Activated gamma-delta T cell treated with Interleukin-2 at 50 U/mL for 16 hours (primary cell): ENCODE measurements at regions not wholly inside any gene's neighbourhood (a gene's known extent, or its start where the extent isn't known, plus 50 kb on each side); places are given as distances from the start of the nearest gene placed in this dataset.

Experiments used
- DNase-seq: peaks from one replicate; pipeline ENCODE4 v3.0.0-alpha.2; 2020

DNA sequence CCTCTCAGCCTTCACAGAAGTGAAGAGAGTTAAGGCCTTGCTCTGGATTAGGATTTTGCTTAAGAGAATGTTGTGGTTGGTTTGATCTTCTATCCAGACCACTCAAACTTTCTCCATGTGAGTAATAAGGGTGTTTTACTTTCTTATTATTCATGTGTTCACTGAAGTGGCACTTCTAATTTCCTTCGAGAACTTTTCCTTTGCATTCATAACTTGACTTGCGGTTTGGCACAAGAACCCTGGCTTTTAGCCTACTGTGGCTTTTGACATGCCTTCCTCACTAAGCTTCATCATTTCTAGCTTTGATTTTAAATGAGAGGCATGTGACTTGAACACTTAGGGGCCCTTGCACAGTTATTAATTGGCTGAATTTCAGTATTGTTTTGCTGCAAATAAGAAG lies 166.1 kb upstream of the OPRM1 start:
- DNase-seq = no peak

DNA sequence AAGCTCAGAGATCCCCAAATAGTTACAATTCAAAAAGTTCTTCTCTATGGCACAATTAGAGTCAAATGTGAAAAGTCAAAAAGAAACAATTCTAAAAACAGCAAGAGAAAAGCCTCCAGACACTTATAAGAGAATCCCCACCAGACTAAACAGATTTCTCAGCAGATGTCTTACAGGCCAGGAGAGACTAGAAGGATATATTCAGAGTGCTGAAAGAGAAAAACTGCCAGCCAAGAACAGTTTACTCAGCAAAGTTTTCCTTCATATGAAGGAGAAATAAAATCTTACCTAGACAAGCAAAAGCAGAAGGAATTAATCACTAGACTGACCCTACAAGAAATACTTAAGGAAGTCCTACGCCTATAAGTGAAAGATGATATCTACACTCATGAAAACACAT lies 176.1 kb upstream of the OPRM1 start:
- no peak for DNase-seq

- no peak for DNase-seq
Observed at GRCh38 chr6:153862139-153862538, 176.9 kb upstream of the OPRM1 start.

GRCh38 chr6:153858529-153858928 lies 180.5 kb upstream of the OPRM1 start:
- no peak for DNase-seq

- no peak for DNase-seq
Observed at GRCh38 chr6:153856929-153857376, 182.1 kb upstream of the OPRM1 start.

GRCh38 chr6:153852481-153852880 lies 186.6 kb upstream of the OPRM1 start:
- no peak for DNase-seq

DNA sequence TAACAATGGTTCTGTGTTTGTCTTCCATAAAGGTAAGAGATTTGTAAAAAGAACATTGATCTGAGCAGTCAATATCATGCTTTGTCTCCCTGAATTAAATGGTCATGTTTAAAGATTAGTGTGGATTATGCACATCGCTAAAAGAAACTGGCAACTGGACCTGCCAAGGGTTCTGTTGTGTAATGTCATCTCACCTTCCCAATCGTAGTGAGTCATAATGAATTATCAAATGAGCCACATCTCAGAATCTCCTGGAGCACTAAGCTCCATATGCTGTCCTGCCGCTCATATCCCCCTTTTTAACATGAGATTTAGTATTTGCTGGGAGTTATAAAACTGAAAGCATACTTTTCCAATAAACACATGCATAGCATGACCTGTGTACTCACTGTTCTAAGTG lies 187.0 kb upstream of the OPRM1 start:
- DNase-seq = no peak

- DNase-seq = no peak
Observed at GRCh38 chr6:153849072-153849779, 189.8 kb upstream of the OPRM1 start.

- no peak for DNase-seq
Observed at GRCh38 chr6:153843420-153843819, 195.6 kb upstream of the OPRM1 start.

DNA sequence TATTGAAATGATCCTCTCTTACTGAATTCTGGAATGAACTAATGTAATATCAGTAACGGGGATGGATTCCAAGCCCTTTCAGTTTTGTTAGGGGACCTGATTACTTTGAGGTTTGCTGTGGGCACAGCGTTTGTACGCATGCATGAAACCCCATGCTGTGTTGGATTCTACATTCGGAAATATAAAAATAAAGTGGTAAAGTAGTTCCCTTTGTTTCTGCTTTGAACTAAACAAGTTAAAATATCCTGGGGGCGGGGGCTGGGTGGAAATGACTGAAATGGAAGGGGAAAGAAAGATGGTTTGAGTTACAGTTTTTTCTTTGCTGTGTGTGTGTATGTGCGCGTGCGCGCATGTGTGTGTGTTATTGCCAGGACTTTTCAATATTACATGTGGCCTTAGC lies 196.5 kb upstream of the OPRM1 start:
- no peak for DNase-seq

DNA sequence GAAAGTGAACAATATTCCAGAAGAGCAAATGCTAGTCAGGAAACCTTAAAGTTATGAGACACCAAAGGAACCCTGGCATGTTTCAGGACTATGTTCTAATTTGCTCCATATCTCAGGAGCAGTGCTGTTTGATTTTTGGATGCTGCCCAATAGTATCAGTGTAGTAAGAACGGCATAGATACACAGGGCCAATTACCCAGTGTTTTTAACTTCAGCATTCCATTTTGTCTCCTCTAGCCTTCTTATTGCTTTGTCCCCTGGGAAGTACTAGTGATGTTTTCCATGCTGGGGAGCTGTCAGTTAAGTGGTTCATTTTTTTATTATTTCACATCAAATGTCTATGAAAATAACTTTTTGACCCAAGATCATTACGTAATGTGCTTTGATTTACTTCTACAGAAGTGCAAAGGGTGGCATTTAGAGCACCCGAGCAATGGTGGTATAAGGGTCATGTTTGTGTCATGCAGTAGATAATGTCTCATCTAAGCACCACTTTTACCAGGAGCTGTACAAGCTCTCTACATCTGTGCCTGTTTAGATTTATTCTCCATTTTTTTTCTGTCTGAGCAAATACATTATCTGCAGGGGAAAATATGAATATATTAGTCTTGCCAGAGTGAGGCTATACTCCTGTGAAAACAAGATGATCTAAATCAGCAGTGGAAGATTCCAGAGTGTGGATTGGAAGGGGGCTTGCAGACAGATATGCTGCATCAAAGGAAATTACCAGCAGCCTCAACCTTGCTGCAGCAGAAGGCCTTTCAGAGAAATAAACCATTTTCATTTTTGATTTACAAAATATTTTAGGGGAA lies 198.8 kb upstream of the OPRM1 start:
- DNase-seq = no peak

DNA sequence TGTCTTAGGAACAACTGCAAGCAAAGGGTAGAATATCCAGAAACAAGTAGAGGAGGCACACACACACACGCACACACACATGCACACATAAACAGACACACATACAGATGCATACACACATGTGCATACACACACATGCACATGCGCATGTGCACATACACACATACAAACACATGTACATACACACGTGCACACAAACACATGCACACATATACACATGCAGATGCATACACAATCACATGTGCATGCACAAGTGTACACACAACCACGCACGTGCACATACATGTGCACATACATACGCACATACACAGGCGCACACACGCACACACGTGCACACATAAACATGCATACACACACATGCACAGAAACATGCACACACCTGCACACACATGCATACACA lies 206.5 kb upstream of the OPRM1 start:
- DNase-seq = no peak

DNA sequence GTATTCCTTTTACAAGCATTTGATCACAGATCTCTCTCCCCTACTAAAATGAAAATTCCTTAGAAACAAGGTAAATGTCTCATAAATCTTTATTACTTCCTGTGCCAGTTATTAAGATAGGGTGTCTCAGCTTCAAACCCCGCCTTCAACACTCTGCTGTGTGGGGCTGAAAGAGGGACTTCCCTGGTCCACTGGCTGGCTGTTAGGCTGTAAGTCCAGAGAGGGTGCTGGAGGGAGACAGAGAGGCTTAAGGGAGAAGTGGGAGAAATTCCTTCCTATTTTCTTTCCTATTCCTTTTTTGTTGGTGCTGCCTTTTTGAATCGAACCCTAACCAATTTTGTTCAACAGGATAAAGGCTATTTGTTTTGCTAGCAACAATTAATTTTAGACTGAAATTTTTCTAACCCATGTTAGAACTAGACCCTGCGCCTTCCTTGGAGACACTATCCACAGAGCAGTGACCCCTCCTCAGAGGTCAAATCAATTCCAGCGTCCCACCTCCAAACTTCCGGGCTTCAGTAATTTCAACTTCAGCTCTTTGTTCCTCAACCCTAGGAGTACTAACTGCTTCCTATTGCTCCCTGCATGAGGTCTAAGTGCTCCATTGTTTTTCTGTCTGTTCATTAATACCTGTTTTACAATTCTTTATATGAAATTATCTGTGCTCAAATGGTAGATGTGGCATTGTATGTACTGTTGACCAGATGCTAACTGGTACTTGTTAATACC lies 207.5 kb upstream of the OPRM1 start:
- no peak for DNase-seq

- no peak for DNase-seq
Observed at GRCh38 chr6:153817173-153817572, 221.9 kb upstream of the OPRM1 start.

- no peak for DNase-seq
Observed at GRCh38 chr6:153816366-153816765, 222.7 kb upstream of the OPRM1 start.

DNA sequence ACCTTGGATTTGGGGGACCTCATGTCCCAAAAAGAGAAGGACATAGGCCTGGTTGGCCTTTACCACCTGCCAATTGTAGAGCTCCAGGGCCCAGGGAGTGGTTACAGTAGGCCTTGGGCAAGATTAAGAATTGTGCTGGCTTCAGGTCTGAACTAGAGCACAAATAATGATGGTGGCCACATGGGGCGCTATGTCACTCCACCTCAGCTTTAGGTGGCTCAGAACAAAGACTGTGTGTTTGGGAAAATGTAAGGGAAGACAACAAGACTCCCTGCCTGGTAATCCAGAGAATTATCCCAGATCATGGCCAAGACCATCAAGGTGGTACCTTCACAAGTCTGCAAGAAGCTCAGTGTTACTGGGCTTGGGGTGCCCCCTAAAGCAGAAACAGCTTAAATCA lies 224.9 kb upstream of the OPRM1 start:
- DNase-seq = no peak

DNA sequence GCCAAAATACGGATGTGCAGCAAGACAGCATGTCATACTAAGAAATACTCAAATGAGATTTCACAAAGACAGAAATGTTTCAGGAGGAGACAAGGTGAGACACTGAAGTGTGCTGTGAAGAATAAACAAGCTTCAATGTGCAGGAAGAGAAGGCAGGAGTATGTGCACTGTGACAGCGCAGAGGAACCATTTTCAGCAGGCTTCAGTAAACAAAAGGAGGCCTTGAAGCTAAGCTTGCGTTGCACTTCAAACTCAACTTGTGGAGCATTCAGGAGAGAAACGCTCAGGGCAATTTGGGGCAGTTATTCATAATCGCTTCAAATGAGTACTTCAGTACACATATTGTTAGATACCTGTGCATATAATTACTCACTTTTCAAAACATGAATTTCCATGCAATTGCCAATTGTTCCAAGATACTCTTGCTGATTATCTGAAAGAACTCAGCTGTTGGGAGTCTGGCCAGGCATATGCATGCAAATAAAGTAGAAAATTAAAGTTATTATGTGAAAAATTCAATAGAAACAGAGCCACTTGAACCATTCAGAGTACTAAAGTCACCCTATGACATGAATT lies 234.2 kb upstream of the OPRM1 start:
- no peak for DNase-seq

DNA sequence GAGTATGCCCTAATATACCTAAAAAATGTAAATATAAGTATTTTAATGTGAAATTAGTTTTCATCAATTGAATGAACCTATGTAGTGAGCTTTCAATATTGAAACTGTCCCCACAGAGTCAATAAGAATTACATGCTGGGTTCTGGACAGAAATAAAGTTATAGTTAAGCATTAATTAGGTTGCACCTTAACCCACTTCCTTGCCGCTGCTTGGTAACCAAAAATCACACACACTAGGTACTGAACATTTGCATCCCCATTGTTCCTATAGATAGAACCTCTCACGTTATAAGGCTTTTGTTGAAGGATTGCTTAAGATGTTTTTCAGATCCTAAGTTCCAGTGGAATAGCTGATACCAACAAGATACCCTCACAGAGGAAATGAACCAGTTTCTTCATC lies 237.1 kb upstream of the OPRM1 start:
- no peak for DNase-seq

DNA sequence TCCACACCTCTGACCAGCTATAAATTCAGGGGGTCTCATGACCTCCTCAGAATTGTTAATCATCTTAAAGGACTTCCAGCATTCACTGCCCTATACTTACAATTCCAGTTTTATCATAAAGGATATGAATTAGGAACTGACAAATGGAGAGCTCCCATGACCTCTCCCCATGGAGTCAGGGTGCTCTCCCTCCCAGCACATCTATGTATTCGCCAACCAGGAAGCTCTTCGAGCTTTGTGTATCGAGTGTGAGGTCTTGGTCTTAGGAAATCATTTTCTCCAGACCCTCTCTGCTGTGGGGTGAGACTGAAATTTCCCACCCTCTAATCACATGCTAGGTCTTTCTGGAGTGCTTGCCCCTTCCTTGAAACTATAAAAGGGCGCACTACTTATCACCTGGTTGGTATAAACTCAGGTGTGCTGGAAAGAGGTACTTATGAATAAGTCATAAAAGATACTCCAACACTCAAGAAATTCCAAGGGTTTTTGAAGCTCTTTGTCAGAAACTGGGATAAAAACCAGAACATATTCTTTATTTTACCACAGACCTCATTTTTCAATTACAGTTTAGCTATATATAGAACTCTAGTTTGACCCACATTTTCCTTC lies 238.4 kb upstream of the OPRM1 start:
- DNase-seq = no peak

GRCh38 chr6:153790876-153791473 lies 248.1 kb upstream of the OPRM1 start:
- DNase-seq = no peak

- no peak for DNase-seq
Observed at GRCh38 chr6:153790048-153790447, 249.0 kb upstream of the OPRM1 start.

DNA sequence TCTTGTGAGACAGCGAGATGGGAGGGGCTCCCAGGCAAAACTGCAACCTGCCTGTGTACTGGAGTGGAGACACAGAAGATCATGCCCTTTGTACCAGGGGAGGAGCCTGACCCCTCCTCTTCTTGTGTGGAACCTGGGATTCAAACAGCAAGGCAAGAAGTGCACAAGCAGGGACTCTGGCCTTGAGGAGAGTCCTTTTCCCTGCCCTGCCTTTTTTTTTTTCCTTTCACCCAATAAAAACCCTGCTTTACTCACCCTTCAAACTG lies 251.8 kb upstream of the OPRM1 start:
- no peak for DNase-seq

GRCh38 chr6:153781306-153781705 lies 257.7 kb upstream of the OPRM1 start:
- DNase-seq = no peak
